ENCODE measurements at regions not wholly inside any gene's neighbourhood (a gene's known extent, or its start where the extent isn't known, plus 50 kb on each side); places are given as distances from the start of the nearest gene placed in this dataset.
"Not testable (repeated sequence)": the region's sequence is repeated elsewhere in the genome, so short reads cannot be mapped to it uniquely, and the experiment has no call there.

DNA sequence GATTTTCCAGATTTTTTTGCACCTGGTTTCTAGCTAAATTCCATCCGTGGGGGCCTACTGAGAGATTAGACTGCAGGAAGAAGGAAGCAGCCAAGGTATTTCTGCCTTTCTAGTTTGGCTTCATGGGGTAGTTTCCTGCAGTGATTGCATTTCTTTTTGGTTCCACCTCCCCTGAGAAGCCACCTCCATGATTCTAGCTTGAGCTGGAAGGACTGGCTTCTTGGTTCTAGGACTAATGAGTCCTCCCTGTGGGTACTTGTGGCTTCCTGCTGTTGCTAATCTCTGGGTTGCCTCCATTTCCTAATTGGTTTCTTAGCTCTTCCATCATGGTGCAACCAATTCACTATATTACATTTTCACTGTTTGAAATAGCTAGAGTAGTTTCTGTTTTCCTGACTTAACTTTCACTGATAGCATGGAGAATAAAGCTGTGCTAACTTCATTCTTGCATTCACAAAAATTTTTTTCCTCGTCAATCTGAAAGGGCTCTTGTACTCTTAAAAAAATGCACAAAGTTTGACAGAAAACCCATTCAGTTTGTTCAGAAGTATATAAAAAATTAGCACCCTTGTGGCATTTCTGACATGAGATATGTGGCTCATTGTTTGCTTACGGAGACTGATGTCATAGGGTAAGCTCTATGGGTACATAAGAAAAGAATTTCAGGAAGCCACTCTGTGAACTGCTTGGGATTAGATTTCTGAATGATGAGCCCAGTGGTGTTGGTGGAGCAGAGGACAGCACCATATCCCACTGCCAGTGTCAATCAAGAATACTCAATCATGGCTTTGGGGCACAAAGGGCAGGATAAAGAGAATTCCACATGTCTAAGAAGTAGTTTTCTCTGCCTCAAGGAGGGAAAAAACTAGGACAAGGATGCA is 242.8 kb upstream of the RBMS1 start:
- DNase-seq = no peak

- DNase-seq = no peak
These were observed 243.6 kb upstream of the RBMS1 start for GRCh38 chr2:160737247-160737646.

- DNase-seq = no peak
These were observed 247.7 kb upstream of the RBMS1 start for GRCh38 chr2:160741271-160741670.

- DNase-seq = no peak
These were observed 248.2 kb upstream of the RBMS1 start for GRCh38 chr2:160741815-160742214.

DNA sequence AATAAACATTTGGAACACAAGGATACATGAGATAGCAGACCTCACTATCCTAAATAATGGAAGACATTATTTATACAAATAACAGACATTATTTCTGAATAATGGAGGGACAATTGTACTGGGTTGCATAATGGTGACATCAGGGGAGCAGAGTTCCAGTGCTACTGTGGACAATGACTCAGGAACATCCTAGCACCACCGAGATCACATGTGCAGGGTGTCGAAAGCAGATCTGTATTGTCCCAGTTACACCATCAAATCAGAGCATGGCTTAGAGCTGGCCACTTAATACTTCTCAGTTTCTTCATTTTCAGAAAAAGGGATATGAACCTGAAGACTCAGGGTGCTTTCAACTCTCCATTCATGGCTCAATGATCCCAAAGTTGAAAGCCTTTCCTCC is 249.1 kb upstream of the RBMS1 start:
- no peak for DNase-seq

GRCh38 chr2:160747501-160748170 is 254.0 kb upstream of the RBMS1 start:
- DNase-seq = no peak

GRCh38 chr2:160751021-160751420 is 257.4 kb upstream of the RBMS1 start:
- no peak for DNase-seq

- no peak for DNase-seq
These were observed 259.1 kb upstream of the RBMS1 start for GRCh38 chr2:160752475-160753330.

DNA sequence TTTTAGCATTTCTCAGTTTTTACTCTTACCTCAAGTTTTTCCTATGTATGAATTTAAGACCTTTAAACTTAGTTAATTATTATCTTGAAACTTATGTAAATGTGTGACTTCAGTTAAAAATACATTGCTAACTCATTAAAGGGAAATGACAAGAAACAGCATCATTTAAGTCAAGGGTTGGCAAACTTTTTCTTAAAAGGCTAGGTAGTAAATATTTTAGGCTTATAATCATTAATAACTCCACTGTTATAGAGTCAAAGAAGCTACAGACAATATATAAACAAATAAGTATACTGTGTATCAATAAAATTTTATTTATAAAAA is 259.7 kb upstream of the RBMS1 start:
- DNase-seq = no peak

DNA sequence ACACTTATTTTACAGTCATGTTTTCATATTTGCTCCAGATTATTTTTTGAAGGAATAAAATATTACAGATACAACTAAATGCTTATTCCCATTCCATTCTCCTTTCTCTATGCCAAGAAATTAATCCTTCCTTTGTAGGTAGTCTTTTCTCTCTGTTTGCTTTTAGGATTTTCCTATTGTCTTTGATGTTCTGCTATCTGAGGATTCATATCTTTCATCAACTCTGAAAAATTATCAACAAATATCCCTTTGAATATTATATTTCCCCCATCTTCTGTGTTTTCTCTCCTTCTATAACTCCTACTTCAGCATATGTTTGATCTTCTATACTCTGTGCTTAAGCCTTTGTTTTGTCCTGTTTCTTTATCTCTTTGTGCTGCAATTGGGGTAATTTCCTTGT is 260.4 kb upstream of the RBMS1 start:
- DNase-seq = no peak

DNA sequence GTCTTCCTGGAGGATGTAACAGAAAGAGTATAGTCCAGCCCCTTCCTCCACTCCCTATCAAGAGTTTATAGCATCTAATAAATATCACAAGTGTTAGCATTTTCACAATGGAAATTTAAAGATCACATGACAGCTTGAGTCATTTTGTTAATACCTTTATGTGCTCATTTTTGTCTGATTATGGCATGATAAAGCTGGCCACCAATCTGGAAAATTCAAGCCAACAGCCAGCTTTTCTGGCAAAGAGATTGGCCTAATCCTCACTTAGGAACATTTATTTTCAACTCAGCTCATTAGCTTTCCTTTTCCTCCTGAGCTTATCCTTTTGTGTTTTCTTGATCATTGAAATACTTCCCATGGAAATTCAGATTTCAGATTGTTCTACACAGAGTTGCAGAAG is 262.9 kb upstream of the RBMS1 start:
- no peak for DNase-seq

DNA sequence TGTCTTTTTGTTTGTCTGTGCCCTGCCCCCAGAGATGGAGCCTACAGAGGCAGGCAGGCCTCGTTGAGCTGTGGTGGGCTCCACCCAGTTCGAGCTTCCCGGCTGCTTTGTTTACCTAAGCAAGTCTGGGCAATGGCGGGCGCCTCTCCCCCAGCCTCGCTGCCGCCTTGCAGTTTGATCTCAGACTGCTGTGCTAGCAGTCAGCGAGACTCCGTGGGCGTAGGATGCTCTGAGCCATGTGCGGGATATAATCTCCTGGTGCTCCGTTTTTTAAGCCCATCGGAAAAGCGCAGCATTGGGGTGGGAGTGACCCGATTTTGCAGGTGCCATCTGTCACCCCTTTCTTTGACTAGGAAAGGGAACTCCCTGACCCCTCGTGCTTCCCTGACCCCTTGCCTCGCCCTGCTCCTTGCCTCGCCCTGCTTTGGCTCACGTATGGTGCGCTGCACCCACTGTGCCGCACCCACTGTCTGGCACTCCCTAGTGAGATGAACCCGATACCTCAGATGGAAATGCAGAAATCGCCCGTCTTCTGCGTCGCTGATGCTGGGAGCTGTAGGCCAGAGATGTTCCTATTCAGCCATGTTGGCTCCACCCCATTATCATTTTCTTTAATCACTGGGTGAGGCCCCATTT is 269.0 kb upstream of the RBMS1 start:
- not testable (repeated sequence) for DNase-seq

- no peak for DNase-seq
These were observed 289.9 kb upstream of the RBMS1 start for GRCh38 chr2:160783474-160783873.

DNA sequence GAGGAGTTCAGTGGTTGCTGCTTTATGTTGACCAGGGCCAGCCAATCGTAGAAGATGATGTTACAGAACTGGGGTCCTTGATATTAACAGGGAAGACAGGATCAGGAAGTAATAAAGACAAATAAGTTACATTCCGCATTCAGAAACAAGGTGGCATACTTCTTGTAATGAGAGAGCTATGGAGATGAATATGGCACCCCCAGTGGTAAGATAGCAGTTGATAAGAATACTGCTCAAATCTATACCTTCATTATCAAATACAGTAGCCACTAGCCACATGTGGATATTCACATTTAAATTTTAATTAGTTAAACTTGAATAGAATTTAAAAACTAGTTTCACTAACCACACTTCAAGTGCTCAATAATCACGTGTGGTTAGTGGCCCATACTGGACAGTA is 290.4 kb upstream of the RBMS1 start:
- DNase-seq = no peak

- no peak for DNase-seq
These were observed 297.1 kb upstream of the RBMS1 start for GRCh38 chr2:160790738-160791137.

- DNase-seq = no peak
These were observed 298.3 kb upstream of the RBMS1 start for GRCh38 chr2:160791884-160792283.

DNA sequence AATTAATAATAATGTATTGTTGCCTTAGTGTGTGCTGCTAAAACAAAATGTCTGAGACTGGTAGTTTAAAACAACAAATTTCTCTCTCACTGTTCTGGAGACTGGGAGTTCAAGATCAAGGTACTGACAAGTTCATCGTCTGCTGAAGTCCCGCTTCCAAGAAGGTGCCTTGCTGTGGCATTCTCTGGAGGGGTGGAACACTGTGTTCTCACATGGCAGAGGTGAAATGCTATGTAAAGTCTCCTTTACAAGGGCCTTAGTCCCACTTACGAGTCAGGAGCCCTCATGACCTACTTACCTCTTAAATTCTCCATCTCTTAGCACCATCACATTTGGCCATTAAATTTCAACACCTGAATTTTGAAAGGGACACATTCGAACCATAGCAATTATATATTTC is 299.2 kb upstream of the RBMS1 start:
- no peak for DNase-seq

DNA sequence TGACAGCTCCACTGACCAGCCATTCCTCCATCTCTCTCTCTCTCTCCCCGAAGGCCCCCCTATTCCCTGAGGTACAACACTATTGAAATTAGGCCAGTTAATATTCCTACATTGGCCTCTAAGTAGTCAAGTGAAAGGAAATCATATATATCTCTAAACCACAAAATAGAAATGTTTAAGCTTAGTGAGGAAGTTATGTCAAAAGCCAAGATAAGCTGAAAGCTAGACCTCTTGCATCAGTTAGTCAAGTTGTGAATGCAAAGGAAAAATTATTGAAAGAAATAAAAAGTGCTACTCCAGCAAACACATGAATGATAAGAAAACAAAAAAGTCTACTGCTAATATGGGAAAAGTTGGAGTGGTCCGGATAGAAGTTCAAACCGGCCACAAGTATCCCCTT is 301.3 kb upstream of the RBMS1 start:
- no peak for DNase-seq

- no peak for DNase-seq
These were observed 310.3 kb upstream of the RBMS1 start for GRCh38 chr2:160803881-160804280.

DNA sequence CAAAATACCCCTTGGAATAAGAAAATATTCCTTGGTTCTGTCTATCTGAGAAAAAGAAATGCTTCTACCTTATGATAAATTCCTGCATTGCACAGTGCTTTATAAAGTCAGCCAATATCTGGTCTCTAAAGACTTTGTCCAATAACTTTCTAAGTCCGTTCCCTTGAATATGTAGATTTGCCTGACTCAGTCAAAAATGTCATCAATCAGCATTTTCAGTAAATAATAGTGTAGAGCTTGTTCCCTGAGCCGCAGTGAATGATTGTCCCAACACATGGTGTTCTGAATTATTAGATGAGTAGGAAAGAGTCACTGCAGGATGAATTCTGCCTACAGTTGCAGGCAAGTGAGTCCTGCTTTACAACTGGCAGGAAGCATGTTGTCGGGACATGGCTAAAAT is 316.8 kb upstream of the RBMS1 start:
- no peak for DNase-seq

- no peak for DNase-seq
These were observed 319.4 kb upstream of the RBMS1 start for GRCh38 chr2:160812830-160813505.

DNA sequence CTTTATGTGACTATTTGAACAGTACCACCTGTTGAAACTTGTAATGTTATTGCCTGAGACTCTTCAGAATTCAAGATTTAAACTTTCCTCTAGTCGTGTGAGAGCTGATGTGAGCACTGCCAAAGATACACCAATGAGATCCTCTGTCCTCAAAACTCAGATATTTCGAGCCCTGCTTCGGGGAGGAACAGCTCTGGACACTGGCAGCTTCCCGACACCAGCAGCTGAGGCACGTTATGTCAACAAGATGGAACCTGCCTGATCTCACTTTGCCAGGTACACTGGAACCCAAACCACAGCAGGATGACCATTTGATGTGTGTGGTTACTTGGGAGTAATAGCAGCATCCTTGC is 319.9 kb upstream of the RBMS1 start:
- no peak for DNase-seq
